ENCODE measurements at regions not wholly inside any gene's neighbourhood (a gene's known extent, or its start where the extent isn't known, plus 50 kb on each side); places are given as distances from the start of the nearest gene placed in this dataset.

DNA sequence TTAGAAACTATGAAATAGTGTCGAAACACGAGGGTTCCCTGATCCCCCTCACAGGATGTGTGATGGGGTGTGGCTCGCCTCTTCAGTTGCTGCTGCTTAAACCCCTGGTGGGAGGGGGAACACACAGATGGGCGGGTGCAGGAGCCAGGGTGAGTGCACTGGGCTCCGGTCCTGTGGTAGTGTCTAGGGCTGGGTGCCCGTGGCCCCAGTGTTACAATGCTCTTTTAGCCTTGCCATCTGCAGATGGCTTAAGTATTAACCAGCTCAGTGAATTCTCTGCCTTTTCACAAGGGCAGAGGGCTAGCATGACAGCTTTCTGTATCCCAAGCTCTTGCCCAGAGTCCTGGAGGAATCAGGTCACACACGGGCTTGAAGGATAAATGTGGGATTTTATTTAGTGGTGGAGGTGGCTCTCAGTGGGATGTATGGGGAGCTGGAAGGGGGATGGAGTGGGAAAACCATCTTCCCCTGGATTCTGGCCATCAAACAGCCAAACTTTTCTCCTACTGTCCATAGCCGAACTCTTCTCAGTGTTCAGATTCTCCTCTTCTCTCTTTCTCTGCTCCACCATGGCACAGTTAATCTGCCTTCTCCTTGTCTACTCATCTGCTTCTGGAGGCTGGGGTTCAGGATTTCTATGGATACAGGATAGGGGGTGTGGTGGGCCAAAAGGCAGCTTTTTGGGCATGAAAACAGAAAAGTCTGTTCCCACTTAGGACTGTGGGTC is 659.0 kb downstream of the EPM2A start:
- CTCF ChIA-PET, result interaction anchor here (1.1 kb wide), 1 partner anchor 487 kb away, joined by 3 read pairs; no protein-coding TSS in a partner anchor
- H3K4me3 Mint-ChIP-seq, result no peak overlapping the region
- H3K27me3 Mint-ChIP-seq (ENCODE audit: low read depth), result no peaks in the 10 kb centered on the region
- peak; percentile 32; the same call in 1 of the 2 replicates for ATAC-seq
- H3K27ac Mint-ChIP-seq, result no peak overlapping the region
- H3K36me3 Mint-ChIP-seq, result no peaks in the 10 kb centered on the region
- peaks cover 9% of the 10 kb centered on the region for H3K9me3 Mint-ChIP-seq
- no peak for DNase-seq (ENCODE audit: low spot score)
- TF ChIP-seq IRF2 (CRISPR knock-in tag; IDR thresholded peaks at IDR 0.05; ENCODE audit: borderline replicate concordance, low read depth) (no peak), ERG (CRISPR knock-in tag; IDR thresholded peaks at IDR 0.05) (no peak), STAT6 (CRISPR knock-in tag; conservative IDR thresholded peaks at IDR 0.05; ENCODE audit: low read depth) (no peak), ETV6 (CRISPR knock-in tag; IDR thresholded peaks at IDR 0.05) (no peak), GTF2I (CRISPR knock-in tag; conservative IDR thresholded peaks at IDR 0.05) (no peak), TEAD1 (CRISPR knock-in tag; IDR thresholded peaks at IDR 0.05) (no peak), NFYB (CRISPR knock-in tag; conservative IDR thresholded peaks at IDR 0.05; ENCODE audit: low read depth) (no peak), ZNF671 (CRISPR knock-in tag; IDR thresholded peaks at IDR 0.05) (no peak), CREM (CRISPR knock-in tag; IDR thresholded peaks at IDR 0.05) (no peak), SMAD4 (CRISPR knock-in tag; IDR thresholded peaks at IDR 0.05) (no peak), SP1 (CRISPR knock-in tag; conservative IDR thresholded peaks at IDR 0.05) (no peak), ESRRA (CRISPR knock-in tag; IDR thresholded peaks at IDR 0.05; ENCODE audit: borderline replicate concordance) (no peak), NR1H2 (CRISPR knock-in tag; IDR thresholded peaks at IDR 0.05) (no peak)
- TF ChIP-seq, protein P1, sequence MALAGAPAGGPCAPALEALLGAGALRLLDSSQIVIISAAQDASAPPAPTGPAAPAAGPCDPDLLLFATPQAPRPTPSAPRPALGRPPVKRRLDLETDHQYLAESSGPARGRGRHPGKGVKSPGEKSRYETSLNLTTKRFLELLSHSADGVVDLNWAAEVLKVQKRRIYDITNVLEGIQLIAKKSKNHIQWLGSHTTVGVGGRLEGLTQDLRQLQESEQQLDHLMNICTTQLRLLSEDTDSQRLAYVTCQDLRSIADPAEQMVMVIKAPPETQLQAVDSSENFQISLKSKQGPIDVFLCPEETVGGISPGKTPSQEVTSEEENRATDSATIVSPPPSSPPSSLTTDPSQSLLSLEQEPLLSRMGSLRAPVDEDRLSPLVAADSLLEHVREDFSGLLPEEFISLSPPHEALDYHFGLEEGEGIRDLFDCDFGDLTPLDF (CRISPR knock-in tag; IDR thresholded peaks at IDR 0.05), result no peak
- TF ChIP-seq, protein P2, sequence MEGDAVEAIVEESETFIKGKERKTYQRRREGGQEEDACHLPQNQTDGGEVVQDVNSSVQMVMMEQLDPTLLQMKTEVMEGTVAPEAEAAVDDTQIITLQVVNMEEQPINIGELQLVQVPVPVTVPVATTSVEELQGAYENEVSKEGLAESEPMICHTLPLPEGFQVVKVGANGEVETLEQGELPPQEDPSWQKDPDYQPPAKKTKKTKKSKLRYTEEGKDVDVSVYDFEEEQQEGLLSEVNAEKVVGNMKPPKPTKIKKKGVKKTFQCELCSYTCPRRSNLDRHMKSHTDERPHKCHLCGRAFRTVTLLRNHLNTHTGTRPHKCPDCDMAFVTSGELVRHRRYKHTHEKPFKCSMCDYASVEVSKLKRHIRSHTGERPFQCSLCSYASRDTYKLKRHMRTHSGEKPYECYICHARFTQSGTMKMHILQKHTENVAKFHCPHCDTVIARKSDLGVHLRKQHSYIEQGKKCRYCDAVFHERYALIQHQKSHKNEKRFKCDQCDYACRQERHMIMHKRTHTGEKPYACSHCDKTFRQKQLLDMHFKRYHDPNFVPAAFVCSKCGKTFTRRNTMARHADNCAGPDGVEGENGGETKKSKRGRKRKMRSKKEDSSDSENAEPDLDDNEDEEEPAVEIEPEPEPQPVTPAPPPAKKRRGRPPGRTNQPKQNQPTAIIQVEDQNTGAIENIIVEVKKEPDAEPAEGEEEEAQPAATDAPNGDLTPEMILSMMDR (IDR thresholded peaks at IDR 0.05), result no peak
- TF ChIP-seq, protein P3, sequence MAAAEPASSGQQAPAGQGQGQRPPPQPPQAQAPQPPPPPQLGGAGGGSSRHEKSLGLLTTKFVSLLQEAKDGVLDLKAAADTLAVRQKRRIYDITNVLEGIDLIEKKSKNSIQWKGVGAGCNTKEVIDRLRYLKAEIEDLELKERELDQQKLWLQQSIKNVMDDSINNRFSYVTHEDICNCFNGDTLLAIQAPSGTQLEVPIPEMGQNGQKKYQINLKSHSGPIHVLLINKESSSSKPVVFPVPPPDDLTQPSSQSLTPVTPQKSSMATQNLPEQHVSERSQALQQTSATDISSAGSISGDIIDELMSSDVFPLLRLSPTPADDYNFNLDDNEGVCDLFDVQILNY (CRISPR knock-in tag; IDR thresholded peaks at IDR 0.05), result no peak
- no peaks in the 10 kb centered on the region for H3K4me1 Mint-ChIP-seq
- POLR2A ChIA-PET, result no interaction called here

DNA sequence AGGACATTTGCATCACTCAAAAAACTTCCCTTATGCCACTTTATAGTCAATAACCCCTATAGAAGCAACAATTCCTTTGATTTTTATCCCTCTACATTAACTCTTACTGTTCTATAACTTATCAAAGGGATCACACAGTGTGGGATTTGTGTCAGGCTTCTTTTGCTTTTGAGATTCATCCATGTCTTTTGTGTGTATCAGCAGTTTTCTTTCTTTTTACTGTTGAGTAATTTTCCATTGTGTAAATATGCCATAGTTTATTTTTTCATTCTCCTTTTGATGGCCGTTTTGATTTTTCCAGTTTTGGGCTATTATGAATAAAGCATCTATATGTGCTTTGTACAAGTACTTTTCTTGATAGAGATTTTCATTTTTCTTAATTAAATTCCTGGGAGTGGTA is 657.9 kb downstream of the EPM2A start:
- ChIA-PET CTCF (no interaction called here), POLR2A (no interaction called here)
- ATAC-seq (no peak), DNase-seq (ENCODE audit: low spot score) (no peak)
- Mint-ChIP-seq H3K27ac (no peak overlapping the region), H3K36me3 (no peaks in the 10 kb centered on the region), H3K9me3 (peaks cover 6% of the 10 kb centered on the region), H3K4me3 (no peak overlapping the region), H3K27me3 (ENCODE audit: low read depth) (no peaks in the 10 kb centered on the region), H3K4me1 (no peaks in the 10 kb centered on the region)
- TF ChIP-seq GTF2I (CRISPR knock-in tag; conservative IDR thresholded peaks at IDR 0.05), result no peak
- no peak for TF ChIP-seq ZNF671 (CRISPR knock-in tag; IDR thresholded peaks at IDR 0.05)
- no peak for TF ChIP-seq CREM (CRISPR knock-in tag; IDR thresholded peaks at IDR 0.05)
- no peak for TF ChIP-seq RELA (CRISPR knock-in tag; IDR thresholded peaks at IDR 0.05; ENCODE audit: borderline replicate concordance)
- TF ChIP-seq ZNF138 (CRISPR knock-in tag; conservative IDR thresholded peaks at IDR 0.05), result no peak
- TF ChIP-seq ZNF121 (CRISPR knock-in tag; IDR thresholded peaks at IDR 0.05), result no peak
- TF ChIP-seq KAT7 (CRISPR knock-in tag; IDR thresholded peaks at IDR 0.05; ENCODE audit: borderline replicate concordance), result no peak
- no peak for TF ChIP-seq NR1H2 (CRISPR knock-in tag; IDR thresholded peaks at IDR 0.05)
- TF ChIP-seq USF1 (CRISPR knock-in tag; IDR thresholded peaks at IDR 0.05), result no peak
- no peak for TF ChIP-seq FOXJ3 (CRISPR knock-in tag; IDR thresholded peaks at IDR 0.05; ENCODE audit: borderline replicate concordance)
- no peak for TF ChIP-seq ZNF396 (CRISPR knock-in tag; IDR thresholded peaks at IDR 0.05; ENCODE audit: borderline replicate concordance)
- no peak for TF ChIP-seq GRHL2 (CRISPR knock-in tag; IDR thresholded peaks at IDR 0.05; ENCODE audit: insufficient replicate concordance, severe bottlenecking)
- no peak for TF ChIP-seq IRF1 (CRISPR knock-in tag; IDR thresholded peaks at IDR 0.05)

Data from WTC11 (cell line).